IMR-90 (cell line): ENCODE measurements at regions not wholly inside any gene's neighbourhood (a gene's known extent, or its start where the extent isn't known, plus 50 kb on each side); places are given as distances from the start of the nearest gene placed in this dataset.

Source experiments
- ATAC-seq: fragments of 200-7000 bp; cut with Tn5 transposase; 2 replicates; pipeline ENCODE4 v1.9.1; 2020; ENCODE audit warnings: low read depth, mild to moderate bottlenecking, moderate library complexity
- BruUV-seq: library from RNA; stranded (reverse); fragments of 400-500 nt; replicated peaks from 2 replicates; lab custom pipeline; 2021; lab: Mats Ljungman, UMichigan
- CTCF ChIA-PET: fragments of 300-600 bp; formaldehyde crosslinking; extraction: SDS; loops from one replicate; lab custom pipeline; 2021; ENCODE audit warnings: antibody characterized with exemption; lab: Yijun Ruan, JAX
- POLR2A ChIA-PET: fragments of 300-600 bp; sonication (Branson Sonifier 250); formaldehyde crosslinking; loops from one replicate; lab custom pipeline; 2022; ENCODE audit warnings: antibody characterized with exemption; ENCODE audit not compliant: unreplicated experiment; lab: Charles Lee
- DNase-seq: peaks from one replicate; pipeline ENCODE4 v3.0.0; 2013
- H2AFZ ChIP-seq: replicated peaks from 2 replicates; pipeline ENCODE3; 2013; ENCODE audit warnings: low read length, mild to moderate bottlenecking; ENCODE audit not compliant: poor library complexity
- H2AK5ac ChIP-seq: 2 replicates; pipeline ENCODE4 v1.6.1; 2013; ENCODE audit warnings: low read depth, low read length, inconsistent platforms
- H2AK9ac ChIP-seq: replicated peaks from 2 replicates; pipeline ENCODE3; 2013; ENCODE audit warnings: mild to moderate bottlenecking, low read depth, low read length, moderate library complexity; ENCODE audit not compliant: poor library complexity
- H2BK120ac ChIP-seq: 2 replicates; pipeline ENCODE4 v1.6.1; 2013; ENCODE audit warnings: low read depth, low read length, inconsistent platforms
- H2BK15ac ChIP-seq: 3 replicates; pipeline ENCODE4 v1.6.1; 2013; ENCODE audit warnings: low read depth, low read length, inconsistent platforms
- H2BK20ac ChIP-seq: 2 replicates; pipeline ENCODE4 v1.6.1; 2013; ENCODE audit warnings: low read depth, mild to moderate bottlenecking, inconsistent platforms, low read length, moderate library complexity
- H2BK5ac ChIP-seq: 2 replicates; pipeline ENCODE4 v1.6.1; 2013; ENCODE audit warnings: mild to moderate bottlenecking, low read depth, low read length, inconsistent platforms; ENCODE audit not compliant: poor library complexity, severe bottlenecking
- H3K14ac ChIP-seq: replicated peaks from 2 replicates; pipeline ENCODE4 v1.6.1; 2013; ENCODE audit warnings: low read depth, low read length, inconsistent platforms
- H3K18ac ChIP-seq: 2 replicates; pipeline ENCODE4 v1.6.1; 2013; ENCODE audit warnings: low read depth, low read length, control low read depth
- H3K23ac ChIP-seq: 2 replicates; pipeline ENCODE4 v1.6.1; 2013; ENCODE audit warnings: low read depth, low read length, inconsistent platforms
- H3K27ac ChIP-seq: 2 replicates; pipeline ENCODE4 v1.5.1; 2013; ENCODE audit warnings: mild to moderate bottlenecking, control low read depth, low read length; ENCODE audit not compliant: insufficient read depth
- H3K27me3 ChIP-seq: 2 replicates; pipeline ENCODE4 v1.6.1; 2013; ENCODE audit warnings: low read length; ENCODE audit not compliant: control insufficient read depth, insufficient read depth
- H3K36me3 ChIP-seq: 2 replicates; pipeline ENCODE4 v1.6.1; 2013; ENCODE audit warnings: low read length, mixed read lengths; ENCODE audit not compliant: control insufficient read depth, insufficient read depth
- H3K4ac ChIP-seq: 2 replicates; pipeline ENCODE4 v1.6.1; 2013; ENCODE audit warnings: low read depth, low read length, inconsistent platforms
- H3K4me1 ChIP-seq: 2 replicates; pipeline ENCODE4 v1.6.1; 2013; ENCODE audit warnings: low read length, mixed read lengths; ENCODE audit not compliant: control insufficient read depth, insufficient read depth
- H3K4me2 ChIP-seq: 2 replicates; pipeline ENCODE4 v1.6.1; 2013; ENCODE audit warnings: low read depth, mild to moderate bottlenecking, control low read depth, low read length, moderate library complexity
- H3K4me3 ChIP-seq: 2 replicates; pipeline ENCODE4 v1.5.1; 2013; ENCODE audit warnings: low read depth, mild to moderate bottlenecking, control low read depth, low read length, moderate library complexity; ENCODE audit not compliant: insufficient read depth
- H3K56ac ChIP-seq: 2 replicates; pipeline ENCODE4 v1.6.1; 2013; ENCODE audit warnings: low read length, inconsistent platforms; ENCODE audit not compliant: insufficient read depth; ENCODE audit errors: extremely low read depth
- H3K79me1 ChIP-seq, 2 experiments: 2 replicates each; pipeline ENCODE4 v1.6.1; 2013; ENCODE audit warnings: low read length in 2 of 2, inconsistent platforms in 1 of 2, low read depth in 1 of 2
- H3K9ac ChIP-seq: 2 replicates; pipeline ENCODE4 v1.6.1; 2013; ENCODE audit warnings: low read depth, low read length, control low read depth
- H3K9me1 ChIP-seq: 2 replicates; pipeline ENCODE4 v1.6.1; 2013; ENCODE audit warnings: low read length, inconsistent platforms; ENCODE audit not compliant: insufficient read depth
- H3K9me3 ChIP-seq: 2 replicates; pipeline ENCODE4 v1.6.1; 2013; ENCODE audit warnings: low read length; ENCODE audit not compliant: control insufficient read depth, insufficient read depth
- H4K20me1 ChIP-seq: 2 replicates; pipeline ENCODE4 v1.6.1; 2013; ENCODE audit warnings: low read length, inconsistent platforms; ENCODE audit not compliant: insufficient read depth
- H4K5ac ChIP-seq: 2 replicates; pipeline ENCODE4 v1.6.1; 2013; ENCODE audit warnings: mild to moderate bottlenecking, low read depth, low read length, control low read depth
- H4K8ac ChIP-seq, 2 experiments: 2 replicates each; pipeline ENCODE4 v1.6.1; 2013; ENCODE audit warnings: low read depth in 2 of 2, low read length in 2 of 2, control low read depth in 1 of 2, inconsistent platforms in 1 of 2
- H4K91ac ChIP-seq: 2 replicates; pipeline ENCODE4 v1.6.1; 2013; ENCODE audit warnings: low read depth, low read length, inconsistent platforms; ENCODE audit not compliant: insufficient read depth
- BHLHE40 ChIP-seq: fragments of 150-350 bp; IDR thresholded peaks from 2 replicates; pipeline ENCODE4 v1.6.1; 2016; ENCODE audit warnings: mild to moderate bottlenecking, low read depth, low read length
- CHD1 ChIP-seq: IDR thresholded peaks from 2 replicates; pipeline ENCODE4 v1.6.1; 2012; ENCODE audit warnings: low read depth, low read length, improper control_type of control experiment
- RCOR1 ChIP-seq: IDR thresholded peaks from 2 replicates; pipeline ENCODE4 v1.6.1; 2012; ENCODE audit warnings: mild to moderate bottlenecking, low read length, improper control_type of control experiment; ENCODE audit not compliant: insufficient replicate concordance
- WGBS, 2 experiments: methylation state at CpG; one replicate each; pipeline versions ENCODE4 v1.1.5 to v1.1.7; 2013; ENCODE audit warnings: missing lambda C conversion rate in 2 of 2; ENCODE audit not compliant: insufficient read length in 1 of 2; ENCODE audit errors: extremely low coverage in 2 of 2; 5-methylcytosine and 5-hydroxymethylcytosine counted together
- dilution Hi-C: fragments of 300-500 bp; cut with HindIII; formaldehyde crosslinking; loops from one replicate; pipeline ENCODE4 v1.14.3; 2018; ENCODE audit warnings: low sequenced_read_pairs; ENCODE audit not compliant: unreplicated experiment
- in situ Hi-C: fragments of 300-500 bp; cut with MboI; formaldehyde crosslinking; loops from 3 replicates; pipeline ENCODE4 v1.14.3; 2019; ENCODE audit warnings: low sequenced_read_pairs, inconsistent platforms, mixed read lengths
- intact Hi-C: fragments of 100-400 bp; cut with micrococcal nuclease; formaldehyde crosslinking; loops from 2 replicates; pipeline ENCODE4 v1.10.0; 2022
- TF ChIP-seq, protein P1 (sequence below): fragments of 150-350 bp; IDR thresholded peaks from 2 replicates; pipeline ENCODE4 v1.6.1; 2016; ENCODE audit warnings: low read depth, mild to moderate bottlenecking, low read length, moderate library complexity, borderline replicate concordance
- TF ChIP-seq, protein P2 (sequence below): conservative IDR thresholded peaks from 2 replicates; pipeline ENCODE4 v1.5.1; 2012; ENCODE audit warnings: mild to moderate bottlenecking, low read depth, low read length, improper control_type of control experiment
- TF ChIP-seq, protein P3 (sequence below): fragments of 150-350 bp; IDR thresholded peaks from 2 replicates; pipeline ENCODE4 v1.6.1; 2017; ENCODE audit warnings: mild to moderate bottlenecking, antibody characterized with exemption, low read length, low read depth

DNA sequence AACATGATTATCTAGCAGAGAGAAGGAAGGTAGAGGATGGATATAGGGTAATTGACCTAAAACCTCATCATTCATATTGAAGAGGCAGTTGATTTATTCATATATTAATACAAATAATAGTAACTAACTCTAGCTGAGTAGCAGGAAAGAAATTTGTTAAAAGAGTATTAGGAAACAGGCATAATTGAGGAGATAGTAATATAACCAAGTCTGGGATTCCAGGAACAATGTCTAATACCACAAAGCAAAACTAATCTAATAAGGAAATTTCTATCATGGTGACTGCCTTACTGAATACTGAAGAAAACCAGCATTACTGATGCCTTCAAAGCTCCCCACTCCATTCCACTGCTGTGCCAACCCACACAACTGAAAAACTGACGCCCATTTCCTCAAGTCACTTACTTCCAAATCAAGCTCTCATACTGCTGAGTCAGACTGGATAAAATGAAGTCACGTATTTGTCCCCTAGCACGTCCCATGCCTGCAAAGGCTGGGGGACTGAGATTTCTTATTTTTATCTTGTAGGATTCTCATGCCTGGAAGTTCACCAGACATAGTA, 153.9 kb downstream of the SMC2 start:
- H3K36me3 ChIP-seq, result no peaks in the 10 kb centered on the region
- no peak overlapping the region for H3K9ac ChIP-seq
- no peak overlapping the region for H4K8ac ChIP-seq
- no peak overlapping the region for H2AK9ac ChIP-seq
- ChIA-PET POLR2A (no interaction called here), CTCF (no interaction called here)
- H4K20me1 ChIP-seq, result no peaks in the 10 kb centered on the region
- no peak overlapping the region for H3K4me3 ChIP-seq
- H2BK15ac ChIP-seq, result no peak overlapping the region
- no peak overlapping the region for H4K91ac ChIP-seq
- no peak overlapping the region for H3K4ac ChIP-seq
- H3K9me1 ChIP-seq, result no peaks in the 10 kb centered on the region
- no CpG with 5 or more reads among the region's 3 CpGs for WGBS, 2 experiments
- H3K9me3 ChIP-seq, result no peaks in the 10 kb centered on the region
- no peaks in the 10 kb centered on the region for H3K27me3 ChIP-seq
- no peak overlapping the region for H2AFZ ChIP-seq
- H2BK120ac ChIP-seq, result no peak overlapping the region
- H3K23ac ChIP-seq, result no peak overlapping the region
- ATAC-seq (no peak), DNase-seq (no peak)
- no peak overlapping the region for H2BK20ac ChIP-seq
- no peak overlapping the region for H3K18ac ChIP-seq
- H2AK5ac ChIP-seq, result no peak overlapping the region
- no peak overlapping the region for H3K56ac ChIP-seq
- no peaks in the 10 kb centered on the region for H3K79me1 ChIP-seq
- BruUV-seq, result no TSS peak
- H2BK5ac ChIP-seq, result no peak overlapping the region
- dilution Hi-C loops (no loop called here), in situ Hi-C loops (no loop called here), intact Hi-C loops (no loop called here)
- TF ChIP-seq, protein P1, sequence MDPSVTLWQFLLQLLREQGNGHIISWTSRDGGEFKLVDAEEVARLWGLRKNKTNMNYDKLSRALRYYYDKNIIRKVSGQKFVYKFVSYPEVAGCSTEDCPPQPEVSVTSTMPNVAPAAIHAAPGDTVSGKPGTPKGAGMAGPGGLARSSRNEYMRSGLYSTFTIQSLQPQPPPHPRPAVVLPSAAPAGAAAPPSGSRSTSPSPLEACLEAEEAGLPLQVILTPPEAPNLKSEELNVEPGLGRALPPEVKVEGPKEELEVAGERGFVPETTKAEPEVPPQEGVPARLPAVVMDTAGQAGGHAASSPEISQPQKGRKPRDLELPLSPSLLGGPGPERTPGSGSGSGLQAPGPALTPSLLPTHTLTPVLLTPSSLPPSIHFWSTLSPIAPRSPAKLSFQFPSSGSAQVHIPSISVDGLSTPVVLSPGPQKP, result no peak
- TF ChIP-seq RCOR1 (no peak), BHLHE40 (no peak), CHD1 (no peak)
- TF ChIP-seq, protein P2, sequence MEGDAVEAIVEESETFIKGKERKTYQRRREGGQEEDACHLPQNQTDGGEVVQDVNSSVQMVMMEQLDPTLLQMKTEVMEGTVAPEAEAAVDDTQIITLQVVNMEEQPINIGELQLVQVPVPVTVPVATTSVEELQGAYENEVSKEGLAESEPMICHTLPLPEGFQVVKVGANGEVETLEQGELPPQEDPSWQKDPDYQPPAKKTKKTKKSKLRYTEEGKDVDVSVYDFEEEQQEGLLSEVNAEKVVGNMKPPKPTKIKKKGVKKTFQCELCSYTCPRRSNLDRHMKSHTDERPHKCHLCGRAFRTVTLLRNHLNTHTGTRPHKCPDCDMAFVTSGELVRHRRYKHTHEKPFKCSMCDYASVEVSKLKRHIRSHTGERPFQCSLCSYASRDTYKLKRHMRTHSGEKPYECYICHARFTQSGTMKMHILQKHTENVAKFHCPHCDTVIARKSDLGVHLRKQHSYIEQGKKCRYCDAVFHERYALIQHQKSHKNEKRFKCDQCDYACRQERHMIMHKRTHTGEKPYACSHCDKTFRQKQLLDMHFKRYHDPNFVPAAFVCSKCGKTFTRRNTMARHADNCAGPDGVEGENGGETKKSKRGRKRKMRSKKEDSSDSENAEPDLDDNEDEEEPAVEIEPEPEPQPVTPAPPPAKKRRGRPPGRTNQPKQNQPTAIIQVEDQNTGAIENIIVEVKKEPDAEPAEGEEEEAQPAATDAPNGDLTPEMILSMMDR, result no peak
- TF ChIP-seq, protein P3, sequence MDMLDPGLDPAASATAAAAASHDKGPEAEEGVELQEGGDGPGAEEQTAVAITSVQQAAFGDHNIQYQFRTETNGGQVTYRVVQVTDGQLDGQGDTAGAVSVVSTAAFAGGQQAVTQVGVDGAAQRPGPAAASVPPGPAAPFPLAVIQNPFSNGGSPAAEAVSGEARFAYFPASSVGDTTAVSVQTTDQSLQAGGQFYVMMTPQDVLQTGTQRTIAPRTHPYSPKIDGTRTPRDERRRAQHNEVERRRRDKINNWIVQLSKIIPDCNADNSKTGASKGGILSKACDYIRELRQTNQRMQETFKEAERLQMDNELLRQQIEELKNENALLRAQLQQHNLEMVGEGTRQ, result no peak
- no peak overlapping the region for H3K27ac ChIP-seq
- no peak overlapping the region for H3K4me2 ChIP-seq
- no peaks in the 10 kb centered on the region for H3K4me1 ChIP-seq
- no peak overlapping the region for H4K5ac ChIP-seq
- no peak overlapping the region for H3K14ac ChIP-seq
